ENCODE measurements at regions not wholly inside any gene's neighbourhood (a gene's known extent, or its start where the extent isn't known, plus 50 kb on each side); places are given as distances from the start of the nearest gene placed in this dataset.
A peak's percentile ranks its signal among the peaks of the same experiment; 100 is the strongest.

- Histone ChIP-seq H4K20me1 (ENCODE audit: insufficient read depth, low read length, poor library complexity, severe bottlenecking) (no peaks in the 10 kb centered on the region), H3K36me3 (ENCODE audit: insufficient read depth, low read length) (no peaks in the 10 kb centered on the region), H3K9ac (ENCODE audit: low read depth, low read length, poor library complexity, severe bottlenecking) (no peak overlapping the region), H3K79me2 (ENCODE audit: insufficient read depth, low read length) (no peaks in the 10 kb centered on the region), H3K9me3 (ENCODE audit: insufficient read depth, low read depth, low read length) (no peaks in the 10 kb centered on the region), H3K4me3 (ENCODE audit: low read length, poor library complexity, severe bottlenecking) (no peak overlapping the region), H3F3A (ENCODE audit: low read depth) (no peaks in the 10 kb centered on the region), H3K27me3 (ENCODE audit: insufficient read depth, low read length, poor library complexity, severe bottlenecking) (no peaks in the 10 kb centered on the region), H2AFZ (ENCODE audit: low read length) (no peak overlapping the region), H3K4me1 (ENCODE audit: insufficient read depth, low read length, poor library complexity, severe bottlenecking) (no peaks in the 10 kb centered on the region), H3K4me2 (ENCODE audit: low read depth, low read length, poor library complexity, severe bottlenecking) (no peak overlapping the region), H3K9me2 (replicated peaks; ENCODE audit: low read depth, low read length) (no peaks in the 10 kb centered on the region)
- TF ChIP-seq EZH2phosphoT487 (IDR thresholded peaks at IDR 0.05; ENCODE audit: borderline replicate concordance) (no peak), CTCF (conservative IDR thresholded peaks at IDR 0.05; ENCODE audit: low read length) (no peak)
These were observed 299.0 kb downstream of the HGF start for GRCh38 chr7:81470724-81471379.

DNA sequence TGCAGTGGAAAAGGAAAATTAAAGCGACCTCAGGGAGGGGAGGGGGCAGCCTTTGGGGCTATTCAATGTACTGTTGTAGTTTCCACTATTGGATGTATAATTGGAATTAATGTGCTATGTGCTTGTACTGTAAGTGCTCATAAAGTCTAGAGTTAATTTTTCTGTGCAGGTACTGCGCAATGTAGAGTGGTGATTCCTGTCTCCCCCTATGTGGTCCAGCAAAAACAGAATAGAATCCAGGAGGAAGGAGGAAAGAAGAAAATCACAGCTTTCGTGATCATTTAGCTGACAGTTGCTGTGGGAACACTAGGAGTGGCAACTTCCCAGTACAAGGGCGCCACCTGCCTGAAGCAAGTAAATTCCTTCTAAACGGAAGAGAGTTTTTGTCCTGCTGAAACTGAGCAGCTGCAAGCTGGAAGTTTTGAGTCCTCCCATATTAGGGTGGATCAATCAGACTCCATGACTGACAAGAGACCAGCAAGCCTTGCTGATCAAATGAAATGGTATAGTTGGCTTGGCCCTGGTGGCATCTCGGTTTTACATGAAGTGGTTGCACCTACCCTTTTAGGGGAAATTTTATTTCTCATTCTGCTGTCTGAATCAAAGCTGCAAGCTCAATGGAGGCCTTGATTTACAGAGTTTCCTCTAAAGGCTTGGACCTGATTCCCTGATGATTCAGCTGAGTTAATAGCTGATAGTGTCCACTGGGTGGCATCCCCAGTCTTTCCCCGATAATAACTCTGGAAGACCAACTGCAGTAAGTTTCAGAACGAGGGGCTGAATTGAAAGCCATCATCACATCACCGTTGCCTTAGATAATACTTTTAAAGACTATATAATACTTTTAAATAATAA lies 299.8 kb downstream of the HGF start:
- H3K4me1 ChIP-seq (ENCODE audit: insufficient read depth, low read length, poor library complexity, severe bottlenecking), result no peaks in the 10 kb centered on the region
- no peak overlapping the region for H3K4me2 ChIP-seq (ENCODE audit: low read depth, low read length, poor library complexity, severe bottlenecking)
- TF ChIP-seq CTCF (conservative IDR thresholded peaks at IDR 0.05; ENCODE audit: low read length) (peak; percentile 73), EZH2phosphoT487 (IDR thresholded peaks at IDR 0.05; ENCODE audit: borderline replicate concordance) (no peak)
- no peaks in the 10 kb centered on the region for H4K20me1 ChIP-seq (ENCODE audit: insufficient read depth, low read length, poor library complexity, severe bottlenecking)
- no peaks in the 10 kb centered on the region for H3K9me3 ChIP-seq (ENCODE audit: insufficient read depth, low read depth, low read length)
- H3K27me3 ChIP-seq (ENCODE audit: insufficient read depth, low read length, poor library complexity, severe bottlenecking), result no peaks in the 10 kb centered on the region
- no peaks in the 10 kb centered on the region for H3K79me2 ChIP-seq (ENCODE audit: insufficient read depth, low read length)
- H3K36me3 ChIP-seq (ENCODE audit: insufficient read depth, low read length), result no peaks in the 10 kb centered on the region
- H3K4me3 ChIP-seq (ENCODE audit: low read length, poor library complexity, severe bottlenecking), result no peak overlapping the region
- no peaks in the 10 kb centered on the region for H3K9me2 ChIP-seq (replicated peaks; ENCODE audit: low read depth, low read length)
- no peak overlapping the region for H2AFZ ChIP-seq (ENCODE audit: low read length)
- H3F3A ChIP-seq (ENCODE audit: low read depth), result no peaks in the 10 kb centered on the region
- no peak overlapping the region for H3K9ac ChIP-seq (ENCODE audit: low read depth, low read length, poor library complexity, severe bottlenecking)

DNA sequence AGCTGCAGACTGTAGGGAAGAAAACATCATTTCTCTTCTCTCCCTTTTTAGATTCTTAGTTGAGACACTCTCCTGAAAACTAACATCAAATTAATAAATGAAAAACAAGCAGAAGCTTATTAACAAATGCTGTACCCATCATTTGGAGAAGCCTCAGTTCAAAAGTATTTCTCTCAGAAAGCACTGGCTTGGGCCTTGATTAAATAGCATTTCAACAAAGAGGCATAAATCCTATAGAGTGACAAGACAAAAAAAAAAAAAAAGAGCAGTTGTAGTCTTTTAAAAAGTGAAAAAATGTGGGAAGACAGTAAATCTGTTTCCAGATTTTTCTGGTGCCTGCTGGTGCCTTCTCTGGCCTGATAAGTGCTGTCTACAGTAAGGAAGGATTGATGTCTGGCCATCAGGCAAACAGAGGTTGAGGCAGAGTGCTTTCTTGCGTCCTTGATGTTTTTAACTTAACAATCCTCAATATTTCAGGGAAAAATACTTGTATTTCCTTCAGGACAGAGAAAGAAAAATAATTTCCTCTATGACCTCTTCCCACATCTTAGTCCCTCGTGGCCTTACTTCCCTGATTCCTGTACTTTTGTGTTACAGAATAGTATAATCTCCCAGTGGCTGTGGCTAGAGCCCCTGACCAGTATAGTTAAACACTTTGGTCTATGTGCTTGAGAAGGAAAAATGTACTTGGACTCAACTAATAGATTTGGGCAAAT lies 300.5 kb downstream of the HGF start:
- H3K9me3 ChIP-seq (ENCODE audit: insufficient read depth, low read depth, low read length), result no peaks in the 10 kb centered on the region
- no peaks in the 10 kb centered on the region for H4K20me1 ChIP-seq (ENCODE audit: insufficient read depth, low read length, poor library complexity, severe bottlenecking)
- no peak overlapping the region for H3K4me3 ChIP-seq (ENCODE audit: low read length, poor library complexity, severe bottlenecking)
- H3K9me2 ChIP-seq (replicated peaks; ENCODE audit: low read depth, low read length), result no peaks in the 10 kb centered on the region
- no peaks in the 10 kb centered on the region for H3K27me3 ChIP-seq (ENCODE audit: insufficient read depth, low read length, poor library complexity, severe bottlenecking)
- TF ChIP-seq CTCF (conservative IDR thresholded peaks at IDR 0.05; ENCODE audit: low read length) (no peak), EZH2phosphoT487 (IDR thresholded peaks at IDR 0.05; ENCODE audit: borderline replicate concordance) (no peak)
- H3K36me3 ChIP-seq (ENCODE audit: insufficient read depth, low read length), result no peaks in the 10 kb centered on the region
- H2AFZ ChIP-seq (ENCODE audit: low read length), result no peak overlapping the region
- H3K4me1 ChIP-seq (ENCODE audit: insufficient read depth, low read length, poor library complexity, severe bottlenecking), result no peaks in the 10 kb centered on the region
- no peak overlapping the region for H3K4me2 ChIP-seq (ENCODE audit: low read depth, low read length, poor library complexity, severe bottlenecking)
- no peak overlapping the region for H3K9ac ChIP-seq (ENCODE audit: low read depth, low read length, poor library complexity, severe bottlenecking)
- H3F3A ChIP-seq (ENCODE audit: low read depth), result no peaks in the 10 kb centered on the region
- no peaks in the 10 kb centered on the region for H3K79me2 ChIP-seq (ENCODE audit: insufficient read depth, low read length)
